HG03571 (cell line): ENCODE measurements at regions not wholly inside any gene's neighbourhood (a gene's known extent, or its start where the extent isn't known, plus 50 kb on each side); places are given as distances from the start of the nearest gene placed in this dataset.

ENCODE experiments used
- ATAC-seq: cut with Tn5 transposase; IDR thresholded peaks from one replicate; pipeline ENCODE4 v1.9.1; 2021; ENCODE audit not compliant: unreplicated experiment

GRCh38 chr14:50056435-50056834 lies 59.9 kb downstream of the VCPKMT start:
- ATAC-seq = no peak

- ATAC-seq = no peak
Observed at GRCh38 chr14:50057331-50057730, 59.0 kb downstream of the VCPKMT start.

GRCh38 chr14:50058113-50058512 lies 58.3 kb downstream of the VCPKMT start:
- no peak for ATAC-seq
